ENCODE measurements at regions not wholly inside any gene's neighbourhood (a gene's known extent, or its start where the extent isn't known, plus 50 kb on each side); places are given as distances from the start of the nearest gene placed in this dataset.

DNA sequence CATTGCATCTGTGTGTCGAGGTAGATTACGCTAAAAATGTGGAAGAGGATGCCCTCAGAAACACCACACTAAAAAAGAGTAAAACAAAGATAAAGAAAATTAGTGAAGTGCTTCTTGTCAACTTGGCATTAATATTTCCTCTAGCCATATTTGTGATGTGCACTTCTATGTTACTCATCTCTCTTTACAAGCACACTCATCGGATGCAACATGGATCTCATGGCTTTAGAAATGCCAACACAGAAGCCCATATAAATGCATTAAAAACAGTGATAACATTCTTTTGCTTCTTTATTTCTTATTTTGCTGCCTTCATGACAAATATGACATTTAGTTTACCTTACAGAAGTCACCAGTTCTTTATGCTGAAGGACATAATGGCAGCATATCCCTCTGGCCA, 79.0 kb upstream of the SCIN start:
- TF ChIP-seq, protein P1, sequence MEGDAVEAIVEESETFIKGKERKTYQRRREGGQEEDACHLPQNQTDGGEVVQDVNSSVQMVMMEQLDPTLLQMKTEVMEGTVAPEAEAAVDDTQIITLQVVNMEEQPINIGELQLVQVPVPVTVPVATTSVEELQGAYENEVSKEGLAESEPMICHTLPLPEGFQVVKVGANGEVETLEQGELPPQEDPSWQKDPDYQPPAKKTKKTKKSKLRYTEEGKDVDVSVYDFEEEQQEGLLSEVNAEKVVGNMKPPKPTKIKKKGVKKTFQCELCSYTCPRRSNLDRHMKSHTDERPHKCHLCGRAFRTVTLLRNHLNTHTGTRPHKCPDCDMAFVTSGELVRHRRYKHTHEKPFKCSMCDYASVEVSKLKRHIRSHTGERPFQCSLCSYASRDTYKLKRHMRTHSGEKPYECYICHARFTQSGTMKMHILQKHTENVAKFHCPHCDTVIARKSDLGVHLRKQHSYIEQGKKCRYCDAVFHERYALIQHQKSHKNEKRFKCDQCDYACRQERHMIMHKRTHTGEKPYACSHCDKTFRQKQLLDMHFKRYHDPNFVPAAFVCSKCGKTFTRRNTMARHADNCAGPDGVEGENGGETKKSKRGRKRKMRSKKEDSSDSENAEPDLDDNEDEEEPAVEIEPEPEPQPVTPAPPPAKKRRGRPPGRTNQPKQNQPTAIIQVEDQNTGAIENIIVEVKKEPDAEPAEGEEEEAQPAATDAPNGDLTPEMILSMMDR (IDR thresholded peaks at IDR 0.05; ENCODE audit: low read depth, low read length): no peak
- TF ChIP-seq POLR2A (IDR thresholded peaks at IDR 0.05; ENCODE audit: extremely low read depth, insufficient read length): no peak
